ENCODE measurements at regions not wholly inside any gene's neighbourhood (a gene's known extent, or its start where the extent isn't known, plus 50 kb on each side); places are given as distances from the start of the nearest gene placed in this dataset.

DNA sequence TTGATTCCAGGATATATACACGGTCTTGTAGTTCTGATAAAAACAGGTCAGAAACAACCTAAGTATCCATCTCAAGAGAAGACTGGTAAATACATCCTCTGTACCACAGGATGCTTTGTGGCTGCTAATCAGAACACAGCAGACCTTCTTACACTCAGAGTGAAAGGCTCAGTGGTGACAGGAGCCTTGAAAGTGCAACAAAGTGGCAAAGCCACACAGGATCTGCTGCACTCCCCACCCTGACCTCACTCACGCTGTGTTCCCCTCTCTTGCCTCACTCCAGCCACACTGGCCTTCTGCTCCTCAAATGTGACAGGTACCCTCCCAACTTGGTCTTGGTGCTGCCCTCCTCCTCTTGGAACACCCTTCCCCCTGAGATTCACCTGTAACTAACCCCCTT lies 98.1 kb upstream of the GRIP1 start:
- TF ChIP-seq SMC3 (IDR thresholded peaks at IDR 0.05; ENCODE audit: low read length) (no peak), RAD21 (CRISPR knock-in tag; IDR thresholded peaks at IDR 0.05) (no peak), ZNF296 (CRISPR knock-in tag; conservative IDR thresholded peaks at IDR 0.05) (no peak), CEBPB (IDR thresholded peaks at IDR 0.05; ENCODE audit: borderline replicate concordance, low read depth, low read length) (no peak), SP2 (CRISPR knock-in tag; IDR thresholded peaks at IDR 0.05) (no peak), PHF20 (CRISPR knock-in tag; IDR thresholded peaks at IDR 0.05) (no peak), SUZ12 (IDR thresholded peaks at IDR 0.05; ENCODE audit: low read depth, low read length) (no peak), MED13 (CRISPR knock-in tag; IDR thresholded peaks at IDR 0.05) (no peak)
- TF ChIP-seq, protein P1, sequence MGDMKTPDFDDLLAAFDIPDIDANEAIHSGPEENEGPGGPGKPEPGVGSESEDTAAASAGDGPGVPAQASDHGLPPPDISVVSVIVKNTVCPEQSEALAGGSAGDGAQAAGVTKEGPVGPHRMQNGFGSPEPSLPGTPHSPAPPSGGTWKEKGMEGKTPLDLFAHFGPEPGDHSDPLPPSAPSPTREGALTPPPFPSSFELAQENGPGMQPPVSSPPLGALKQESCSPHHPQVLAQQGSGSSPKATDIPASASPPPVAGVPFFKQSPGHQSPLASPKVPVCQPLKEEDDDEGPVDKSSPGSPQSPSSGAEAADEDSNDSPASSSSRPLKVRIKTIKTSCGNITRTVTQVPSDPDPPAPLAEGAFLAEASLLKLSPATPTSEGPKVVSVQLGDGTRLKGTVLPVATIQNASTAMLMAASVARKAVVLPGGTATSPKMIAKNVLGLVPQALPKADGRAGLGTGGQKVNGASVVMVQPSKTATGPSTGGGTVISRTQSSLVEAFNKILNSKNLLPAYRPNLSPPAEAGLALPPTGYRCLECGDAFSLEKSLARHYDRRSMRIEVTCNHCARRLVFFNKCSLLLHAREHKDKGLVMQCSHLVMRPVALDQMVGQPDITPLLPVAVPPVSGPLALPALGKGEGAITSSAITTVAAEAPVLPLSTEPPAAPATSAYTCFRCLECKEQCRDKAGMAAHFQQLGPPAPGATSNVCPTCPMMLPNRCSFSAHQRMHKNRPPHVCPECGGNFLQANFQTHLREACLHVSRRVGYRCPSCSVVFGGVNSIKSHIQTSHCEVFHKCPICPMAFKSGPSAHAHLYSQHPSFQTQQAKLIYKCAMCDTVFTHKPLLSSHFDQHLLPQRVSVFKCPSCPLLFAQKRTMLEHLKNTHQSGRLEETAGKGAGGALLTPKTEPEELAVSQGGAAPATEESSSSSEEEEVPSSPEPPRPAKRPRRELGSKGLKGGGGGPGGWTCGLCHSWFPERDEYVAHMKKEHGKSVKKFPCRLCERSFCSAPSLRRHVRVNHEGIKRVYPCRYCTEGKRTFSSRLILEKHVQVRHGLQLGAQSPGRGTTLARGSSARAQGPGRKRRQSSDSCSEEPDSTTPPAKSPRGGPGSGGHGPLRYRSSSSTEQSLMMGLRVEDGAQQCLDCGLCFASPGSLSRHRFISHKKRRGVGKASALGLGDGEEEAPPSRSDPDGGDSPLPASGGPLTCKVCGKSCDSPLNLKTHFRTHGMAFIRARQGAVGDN (CRISPR knock-in tag; IDR thresholded peaks at IDR 0.05), result no peak

Data from HepG2 (cell line).